OCI-M1 (cell line): ENCODE measurements at regions not wholly inside any gene's neighbourhood (a gene's known extent, or its start where the extent isn't known, plus 50 kb on each side); places are given as distances from the start of the nearest gene placed in this dataset.

Experiments used
- DNase-seq: peaks from one replicate; lab custom pipeline; 2025; lab: John Stamatoyannopoulos, UW

GRCh38 chr4:155521382-155521781, 144.6 kb upstream of the MAP9 start:
- DNase-seq = peak; percentile 33

- DNase-seq = no peak
Measured at GRCh38 chr4:155515444-155516075, 138.8 kb upstream of the MAP9 start.

GRCh38 chr4:155514628-155515027, 137.9 kb upstream of the MAP9 start:
- DNase-seq = no peak

GRCh38 chr4:155512817-155513216, 136.1 kb upstream of the MAP9 start:
- DNase-seq = no peak

GRCh38 chr4:155512046-155512445, 135.3 kb upstream of the MAP9 start:
- no peak for DNase-seq

GRCh38 chr4:155510771-155511170, 134.0 kb upstream of the MAP9 start:
- DNase-seq = peak; percentile 24

- DNase-seq = no peak
Measured at GRCh38 chr4:155509555-155509954, 132.8 kb upstream of the MAP9 start.

- no peak for DNase-seq
Measured at GRCh38 chr4:155506745-155507144, 130.0 kb upstream of the MAP9 start.

- no peak for DNase-seq
Measured at GRCh38 chr4:155505321-155505720, 128.6 kb upstream of the MAP9 start.

GRCh38 chr4:155497306-155497705, 120.5 kb upstream of the MAP9 start:
- DNase-seq = no peak

GRCh38 chr4:155496294-155496626, 119.5 kb upstream of the MAP9 start:
- peak; percentile 26 for DNase-seq

GRCh38 chr4:155495572-155496293, 119.0 kb upstream of the MAP9 start:
- no peak for DNase-seq

GRCh38 chr4:155494037-155494718, 117.4 kb upstream of the MAP9 start:
- DNase-seq = no peak

- DNase-seq = no peak
Measured at GRCh38 chr4:155491336-155492120, 114.8 kb upstream of the MAP9 start.

- no peak for DNase-seq
Measured at GRCh38 chr4:155489271-155489670, 112.5 kb upstream of the MAP9 start.

GRCh38 chr4:155488691-155489090, 111.9 kb upstream of the MAP9 start:
- no peak for DNase-seq

GRCh38 chr4:155487210-155487609, 110.4 kb upstream of the MAP9 start:
- DNase-seq = no peak

- DNase-seq = no peak
Measured at GRCh38 chr4:155481150-155481549, 104.4 kb upstream of the MAP9 start.

- no peak for DNase-seq
Measured at GRCh38 chr4:155479835-155480234, 103.1 kb upstream of the MAP9 start.

GRCh38 chr4:155478336-155478835, 101.6 kb upstream of the MAP9 start:
- DNase-seq = no peak

GRCh38 chr4:155474758-155475157, 98.0 kb upstream of the MAP9 start:
- no peak for DNase-seq

- no peak for DNase-seq
Measured at GRCh38 chr4:155473420-155474095, 96.8 kb upstream of the MAP9 start.
